HCT116 (cell line): ENCODE measurements at regions not wholly inside any gene's neighbourhood (a gene's known extent, or its start where the extent isn't known, plus 50 kb on each side); places are given as distances from the start of the nearest gene placed in this dataset.

Experiments
- ATAC-seq: fragments of 200-7000 bp; cut with Tn5 transposase; 2 replicates; pipeline ENCODE4 v1.9.1; 2020; ENCODE audit warnings: mild to moderate bottlenecking, moderate library complexity
- BruUV-seq: library from RNA; stranded (reverse); fragments of 400-500 nt; replicated peaks from 2 replicates; lab custom pipeline; 2021; lab: Mats Ljungman, UMichigan
- CTCF ChIA-PET: fragments of 300-600 bp; sonication (Branson Sonifier 250); formaldehyde crosslinking; loops from one replicate; lab custom pipeline; 2021; ENCODE audit warnings: antibody characterized with exemption; lab: Charles Lee
- POLR2A ChIA-PET: fragments of 300-600, 350-600 bp; sonication (Branson Sonifier 250); formaldehyde crosslinking; loops from one replicate; lab custom pipeline; 2021; ENCODE audit warnings: antibody characterized with exemption; lab: Charles Lee
- RAD21 ChIA-PET, 2 experiments: fragments of 300-600 bp; sonication (Branson Sonifier 250); formaldehyde crosslinking; loops; one replicate each; lab custom pipeline; 2023; ENCODE audit warnings: low total read pairs in 2 of 2; ENCODE audit not compliant: uncharacterized antibody in 2 of 2, unreplicated experiment in 2 of 2, low non-redundant PET in 1 of 2; lab: Charles Lee
- DNase-seq: peaks from one replicate; pipeline ENCODE4 v3.0.0-alpha.2; 2010; ENCODE audit warnings: low read depth, low spot score
- H2AFZ ChIP-seq: fragments of 200-600 bp; shearing (Covaris generic), sonication (generic); 2 replicates; pipeline ENCODE4 v1.6.1; 2017; ENCODE audit warnings: low read depth, mixed run types, mixed read lengths, antibody characterized with exemption, low read length; ENCODE audit not compliant: poor library complexity, severe bottlenecking
- H3K27ac ChIP-seq: 2 replicates; pipeline ENCODE4 v1.5.1; 2012; ENCODE audit warnings: low read depth, low read length
- H3K27me3 ChIP-seq: fragments of 200-600 bp; sonication (generic); 2 replicates; pipeline ENCODE4 v1.6.1; 2016; ENCODE audit warnings: mixed run types, low read length, mixed read lengths; ENCODE audit not compliant: insufficient read depth
- H3K36me3 ChIP-seq, 2 experiments: fragments of 200-500 bp in 1 of 2; fragments of 200-600 bp in 1 of 2; sonication (Bioruptor generic) in 1 of 2; sonication (generic) in 1 of 2; 2 replicates each; pipeline versions ENCODE4 v1.5.1 to v1.6.1; 2014 to 2016; ENCODE audit warnings: low read length in 2 of 2, inconsistent platforms in 1 of 2, mixed read lengths in 1 of 2, mixed run types in 1 of 2; ENCODE audit not compliant: insufficient read depth in 2 of 2, control insufficient read depth in 1 of 2
- H3K4me1 ChIP-seq, 2 experiments: fragments of 200-600 bp in 1 of 2; sonication (generic) in 1 of 2; 2 replicates each; pipeline versions ENCODE4 v1.5.1 to v1.6.1; 2012 to 2017; ENCODE audit warnings: low read length in 2 of 2, inconsistent platforms in 1 of 2, mild to moderate bottlenecking in 1 of 2, mixed read lengths in 1 of 2, mixed run types in 1 of 2, moderate library complexity in 1 of 2; ENCODE audit not compliant: insufficient read depth in 2 of 2, control insufficient read depth in 1 of 2
- H3K4me2 ChIP-seq: fragments of 200-600 bp; sonication (generic); 2 replicates; pipeline ENCODE4 v1.6.1; 2017; ENCODE audit warnings: mixed run types, low read length, mixed read lengths
- H3K4me3 ChIP-seq, 2 experiments: fragments of 200-600 bp in 1 of 2; sonication (generic) in 1 of 2; replicated peaks in 1 of 2; 2 replicates each; pipeline ENCODE4 v1.5.1; 2011 to 2016; ENCODE audit warnings: low read length in 2 of 2, control low read depth in 1 of 2, low read depth in 1 of 2, mild to moderate bottlenecking in 1 of 2, mixed read lengths in 1 of 2, mixed run types in 1 of 2
- H3K79me2 ChIP-seq: fragments of 200-600 bp; sonication (generic); 2 replicates; pipeline ENCODE4 v1.6.1; 2017; ENCODE audit warnings: mild to moderate bottlenecking, mixed run types, low read length, moderate library complexity, mixed read lengths; ENCODE audit not compliant: insufficient read depth
- H3K9ac ChIP-seq: fragments of 200-600 bp; sonication (generic); 2 replicates; pipeline ENCODE4 v1.6.1; 2016; ENCODE audit warnings: low read length, mixed read lengths
- H3K9me2 ChIP-seq: fragments of 200-600 bp; sonication (generic), shearing (Covaris generic); 2 replicates; pipeline ENCODE4 v1.6.1; 2017; ENCODE audit warnings: mixed run types, mild to moderate bottlenecking, moderate library complexity; ENCODE audit not compliant: insufficient read depth
- H3K9me3 ChIP-seq, 2 experiments: fragments of 200-500 bp in 1 of 2; fragments of 200-600 bp in 1 of 2; sonication (Bioruptor generic) in 1 of 2; sonication (generic) in 1 of 2; 2 replicates each; pipeline ENCODE4 v1.6.1; 2014 to 2017; ENCODE audit warnings: low read length in 2 of 2, mixed read lengths in 2 of 2, inconsistent platforms in 1 of 2, low read depth in 1 of 2, mild to moderate bottlenecking in 1 of 2, mixed run types in 1 of 2, moderate library complexity in 1 of 2; ENCODE audit not compliant: control insufficient read depth in 1 of 2, insufficient read depth in 1 of 2
- H4K20me1 ChIP-seq: fragments of 200-600 bp; sonication (generic), shearing (Covaris generic); 2 replicates; pipeline ENCODE4 v1.6.1; 2017; ENCODE audit warnings: mixed run types, mild to moderate bottlenecking, moderate library complexity; ENCODE audit not compliant: insufficient read depth
- ATF3 ChIP-seq: IDR thresholded peaks from 2 replicates; pipeline ENCODE4 v1.6.1; 2012
- MAX ChIP-seq: IDR thresholded peaks from 2 replicates; pipeline ENCODE4 v1.6.1; 2012
- POLR2A ChIP-seq: IDR thresholded peaks from 2 replicates; pipeline ENCODE4 v1.7.0; 2011; ENCODE audit warnings: borderline replicate concordance; ENCODE audit not compliant: insufficient read depth, insufficient read length; ENCODE audit errors: extremely low read depth
- RAD21 ChIP-seq: IDR thresholded peaks from 2 replicates; pipeline ENCODE4 v1.6.1; 2012; ENCODE audit warnings: low read depth, mild to moderate bottlenecking
- REST ChIP-seq: IDR thresholded peaks from 2 replicates; pipeline ENCODE4 v1.6.1; 2012; ENCODE audit warnings: low read depth
- TCF7L2 ChIP-seq: IDR thresholded peaks from 2 replicates; pipeline ENCODE4 v1.7.0; 2011; ENCODE audit warnings: borderline replicate concordance, inconsistent platforms; ENCODE audit not compliant: insufficient read depth, insufficient read length; ENCODE audit errors: extremely low read depth
- ZBTB33 ChIP-seq: IDR thresholded peaks from 2 replicates; pipeline ENCODE4 v1.6.1; 2011; ENCODE audit warnings: mild to moderate bottlenecking, low read length, moderate library complexity; ENCODE audit not compliant: insufficient replicate concordance; ENCODE audit errors: extremely low read depth
- intact Hi-C: fragments of 100-400 bp; cut with micrococcal nuclease; formaldehyde crosslinking; loops from 2 replicates; pipeline ENCODE4 v1.10.0; 2022

- ChIA-PET RAD21 (no interaction called here), CTCF (no interaction called here), POLR2A (no interaction called here)
- ATAC-seq, result no peak
- H3K9me2 ChIP-seq, result no peaks in the 10 kb centered on the region
- H3K27ac ChIP-seq, result no peak overlapping the region
- no peak overlapping the region for H3K4me3 ChIP-seq
- H3K9ac ChIP-seq, result no peak overlapping the region
- H3K4me1 ChIP-seq, result peaks cover 0 to 16% of the 10 kb centered on the region in 2 experiments; a peak in 2 of 4 replicates
- no peaks in the 10 kb centered on the region for H3K36me3 ChIP-seq
- TF ChIP-seq ZBTB33 (no peak), RAD21 (no peak), MAX (no peak), TCF7L2 (no peak), ATF3 (no peak), POLR2A (no peak), REST (no peak)
- no peak overlapping the region for H3K4me2 ChIP-seq
- H2AFZ ChIP-seq, result no peak overlapping the region
- no peak for DNase-seq
- no peaks in the 10 kb centered on the region for H3K79me2 ChIP-seq
- no peaks in the 10 kb centered on the region for H3K27me3 ChIP-seq
- no peaks in the 10 kb centered on the region for H3K9me3 ChIP-seq
- intact Hi-C loops, result no loop called here
- no peaks in the 10 kb centered on the region for H4K20me1 ChIP-seq
- BruUV-seq, result no TSS peak
Observed at GRCh38 chr2:190769258-190769657, 111.4 kb upstream of the GLS start.
